ENCODE measurements at regions not wholly inside any gene's neighbourhood (a gene's known extent, or its start where the extent isn't known, plus 50 kb on each side); places are given as distances from the start of the nearest gene placed in this dataset.

GRCh38 chr1:57713501-57713900 lies 289.6 kb upstream of the DAB1 start:
- H3K36me3 ChIP-seq (ENCODE audit: control insufficient read depth, insufficient read depth, low read length), result no peaks in the 10 kb centered on the region
- no peaks in the 10 kb centered on the region for H3K27me3 ChIP-seq (ENCODE audit: control insufficient read depth, insufficient read depth, low read length)
- no peak overlapping the region for H3K4me3 ChIP-seq (replicated peaks in 1 of 4; ENCODE audit: control extremely low read depth in 1 of 4, insufficient read depth in 1 of 4, low read depth in 3 of 4, low read length in 4 of 4)
- no peak for DNase-seq (ENCODE audit: low read depth in 2 of 2)
- H4K20me1 ChIP-seq (ENCODE audit: control insufficient read depth, extremely low read depth, insufficient read depth, low read length), result no peaks in the 10 kb centered on the region
- no peak overlapping the region for H3K9ac ChIP-seq (ENCODE audit: insufficient read depth, low read length)
- no peak overlapping the region for H2AFZ ChIP-seq (ENCODE audit: low read length)
- H3K27ac ChIP-seq (ENCODE audit: insufficient read depth, low read length), result no peak overlapping the region
- no peaks in the 10 kb centered on the region for H3K9me3 ChIP-seq (ENCODE audit: control insufficient read depth, insufficient read depth, low read depth, low read length)
- no peaks in the 10 kb centered on the region for H3K4me1 ChIP-seq (ENCODE audit: control insufficient read depth, extremely low read depth, insufficient read depth, low read length)
- no peak overlapping the region for H3K4me2 ChIP-seq (ENCODE audit: extremely low read depth, insufficient read depth, low read length)
- TF ChIP-seq, protein P1, sequence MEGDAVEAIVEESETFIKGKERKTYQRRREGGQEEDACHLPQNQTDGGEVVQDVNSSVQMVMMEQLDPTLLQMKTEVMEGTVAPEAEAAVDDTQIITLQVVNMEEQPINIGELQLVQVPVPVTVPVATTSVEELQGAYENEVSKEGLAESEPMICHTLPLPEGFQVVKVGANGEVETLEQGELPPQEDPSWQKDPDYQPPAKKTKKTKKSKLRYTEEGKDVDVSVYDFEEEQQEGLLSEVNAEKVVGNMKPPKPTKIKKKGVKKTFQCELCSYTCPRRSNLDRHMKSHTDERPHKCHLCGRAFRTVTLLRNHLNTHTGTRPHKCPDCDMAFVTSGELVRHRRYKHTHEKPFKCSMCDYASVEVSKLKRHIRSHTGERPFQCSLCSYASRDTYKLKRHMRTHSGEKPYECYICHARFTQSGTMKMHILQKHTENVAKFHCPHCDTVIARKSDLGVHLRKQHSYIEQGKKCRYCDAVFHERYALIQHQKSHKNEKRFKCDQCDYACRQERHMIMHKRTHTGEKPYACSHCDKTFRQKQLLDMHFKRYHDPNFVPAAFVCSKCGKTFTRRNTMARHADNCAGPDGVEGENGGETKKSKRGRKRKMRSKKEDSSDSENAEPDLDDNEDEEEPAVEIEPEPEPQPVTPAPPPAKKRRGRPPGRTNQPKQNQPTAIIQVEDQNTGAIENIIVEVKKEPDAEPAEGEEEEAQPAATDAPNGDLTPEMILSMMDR (conservative IDR thresholded peaks at IDR 0.05 in 1 of 2, IDR thresholded peaks at IDR 0.05 in 1 of 2; ENCODE audit: low read depth in 1 of 2, low read length in 2 of 2), result no peak
- TF ChIP-seq EZH2 (IDR thresholded peaks at IDR 0.05; ENCODE audit: low read length, missing control alignments), result no peak
- H3K79me2 ChIP-seq (ENCODE audit: control insufficient read depth, insufficient read depth, low read length), result no peaks in the 10 kb centered on the region

GRCh38 chr1:57712846-57713245 lies 289.0 kb upstream of the DAB1 start:
- DNase-seq (ENCODE audit: low read depth in 2 of 2), result no peak
- no peak overlapping the region for H3K4me2 ChIP-seq (ENCODE audit: extremely low read depth, insufficient read depth, low read length)

DNA sequence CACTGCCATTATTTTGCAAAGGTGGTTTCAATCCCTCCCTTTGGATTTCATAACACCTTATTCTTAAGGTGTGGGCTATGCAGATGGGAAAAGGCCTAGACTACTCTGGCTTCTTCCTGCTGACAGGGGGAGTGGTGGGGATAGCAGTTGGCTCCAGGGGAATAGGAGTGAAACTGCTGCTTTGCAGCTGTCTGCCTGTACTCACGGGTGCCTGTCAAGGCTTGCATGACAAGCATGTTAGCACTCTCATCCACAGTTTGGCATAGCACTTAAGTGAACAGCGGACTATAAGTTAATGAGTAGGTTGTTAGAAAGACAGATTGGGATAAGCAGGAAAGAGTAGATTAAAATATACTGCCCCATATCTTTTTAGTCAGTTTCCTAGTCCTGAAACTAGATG lies 287.5 kb upstream of the DAB1 start:
- Histone ChIP-seq H3K27me3 (ENCODE audit: control insufficient read depth, insufficient read depth, low read length) (no peaks in the 10 kb centered on the region), H3K27ac (ENCODE audit: insufficient read depth, low read length) (no peak overlapping the region), H3K36me3 (ENCODE audit: control insufficient read depth, insufficient read depth, low read length) (no peaks in the 10 kb centered on the region), H3K9me3 (ENCODE audit: control insufficient read depth, insufficient read depth, low read depth, low read length) (no peaks in the 10 kb centered on the region), H3K4me3 (replicated peaks in 1 of 4; ENCODE audit: control extremely low read depth in 1 of 4, insufficient read depth in 1 of 4, low read depth in 3 of 4, low read length in 4 of 4) (no peak overlapping the region), H3K4me1 (ENCODE audit: control insufficient read depth, extremely low read depth, insufficient read depth, low read length) (no peaks in the 10 kb centered on the region), H2AFZ (ENCODE audit: low read length) (no peak overlapping the region), H3K79me2 (ENCODE audit: control insufficient read depth, insufficient read depth, low read length) (no peaks in the 10 kb centered on the region), H3K4me2 (ENCODE audit: extremely low read depth, insufficient read depth, low read length) (no peak overlapping the region), H4K20me1 (ENCODE audit: control insufficient read depth, extremely low read depth, insufficient read depth, low read length) (no peaks in the 10 kb centered on the region), H3K9ac (ENCODE audit: insufficient read depth, low read length) (no peak overlapping the region)
- TF ChIP-seq, protein P1 (conservative IDR thresholded peaks at IDR 0.05 in 1 of 2, IDR thresholded peaks at IDR 0.05 in 1 of 2; ENCODE audit: low read depth in 1 of 2, low read length in 2 of 2), result no peak
- no peak for TF ChIP-seq EZH2 (IDR thresholded peaks at IDR 0.05; ENCODE audit: low read length, missing control alignments)
- no peak for DNase-seq (ENCODE audit: low read depth in 2 of 2)

More at GRCh38 chr1:57712846-57713245, 289.0 kb upstream of the DAB1 start:
- Histone ChIP-seq H3K79me2 (ENCODE audit: control insufficient read depth, insufficient read depth, low read length) (no peaks in the 10 kb centered on the region), H3K4me3 (replicated peaks in 1 of 4; ENCODE audit: control extremely low read depth in 1 of 4, insufficient read depth in 1 of 4, low read depth in 3 of 4, low read length in 4 of 4) (no peak overlapping the region), H4K20me1 (ENCODE audit: control insufficient read depth, extremely low read depth, insufficient read depth, low read length) (no peaks in the 10 kb centered on the region), H3K27me3 (ENCODE audit: control insufficient read depth, insufficient read depth, low read length) (no peaks in the 10 kb centered on the region), H3K9me3 (ENCODE audit: control insufficient read depth, insufficient read depth, low read depth, low read length) (no peaks in the 10 kb centered on the region), H3K9ac (ENCODE audit: insufficient read depth, low read length) (no peak overlapping the region), H3K36me3 (ENCODE audit: control insufficient read depth, insufficient read depth, low read length) (no peaks in the 10 kb centered on the region), H3K4me1 (ENCODE audit: control insufficient read depth, extremely low read depth, insufficient read depth, low read length) (no peaks in the 10 kb centered on the region), H2AFZ (ENCODE audit: low read length) (no peak overlapping the region), H3K27ac (ENCODE audit: insufficient read depth, low read length) (no peak overlapping the region)
- no peak for TF ChIP-seq EZH2 (IDR thresholded peaks at IDR 0.05; ENCODE audit: low read length, missing control alignments)
- TF ChIP-seq, protein P1 (conservative IDR thresholded peaks at IDR 0.05 in 1 of 2, IDR thresholded peaks at IDR 0.05 in 1 of 2; ENCODE audit: low read depth in 1 of 2, low read length in 2 of 2), result no peak
